ENCODE measurements at regions not wholly inside any gene's neighbourhood (a gene's known extent, or its start where the extent isn't known, plus 50 kb on each side); places are given as distances from the start of the nearest gene placed in this dataset.

DNA sequence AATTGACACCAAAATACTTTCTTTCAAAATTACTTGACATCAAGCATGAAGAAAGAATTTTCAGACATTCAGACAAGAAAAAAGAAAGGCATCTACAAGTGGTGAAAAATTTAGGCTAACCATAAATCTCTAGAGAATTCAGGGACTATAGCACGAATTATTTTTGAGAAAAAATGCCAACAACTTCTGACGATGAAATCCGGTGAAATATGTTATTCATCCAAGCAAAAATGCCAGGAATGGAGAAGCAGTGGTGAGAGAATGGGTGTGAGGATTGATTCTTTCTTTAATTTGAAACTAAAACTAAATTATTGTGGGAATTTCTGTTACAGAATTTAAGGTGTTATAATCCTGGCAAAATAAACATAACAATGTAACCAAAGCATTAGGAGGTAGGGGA lies 69.4 kb upstream of the SORBS2 start:
- no peak for TF ChIP-seq JUND (IDR thresholded peaks at IDR 0.05; ENCODE audit: low read depth)
- in situ Hi-C loops (cut with HindIII; ENCODE audit: low pct_unique_long_range_greater_than_20kb, low sequenced_read_pairs): no loop called here
- DNase-seq (ENCODE audit: low read depth in 1 of 2, low spot score in 1 of 2): no peak

DNA sequence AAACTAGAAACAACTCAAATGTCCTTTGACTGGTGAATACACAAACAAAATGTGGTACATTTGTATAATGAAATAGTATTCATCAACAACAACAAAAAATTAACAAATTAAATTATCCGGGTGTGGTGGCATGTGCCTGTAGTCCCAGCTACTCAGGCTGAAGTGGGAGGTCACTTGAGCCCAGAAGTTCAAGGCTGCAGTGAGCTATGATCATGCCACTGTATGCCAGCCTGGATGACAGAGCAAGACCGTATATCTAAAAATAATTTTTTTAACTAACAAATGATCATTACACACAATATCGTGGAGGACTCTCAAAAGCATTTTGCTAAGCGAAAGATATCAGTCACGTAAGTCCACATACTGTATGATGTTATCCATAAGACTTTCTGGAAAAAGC lies 71.6 kb upstream of the SORBS2 start:
- TF ChIP-seq JUND (IDR thresholded peaks at IDR 0.05; ENCODE audit: low read depth): no peak
- in situ Hi-C loops (cut with HindIII; ENCODE audit: low pct_unique_long_range_greater_than_20kb, low sequenced_read_pairs): no loop called here
- DNase-seq (ENCODE audit: low read depth in 1 of 2, low spot score in 1 of 2): no peak

DNA sequence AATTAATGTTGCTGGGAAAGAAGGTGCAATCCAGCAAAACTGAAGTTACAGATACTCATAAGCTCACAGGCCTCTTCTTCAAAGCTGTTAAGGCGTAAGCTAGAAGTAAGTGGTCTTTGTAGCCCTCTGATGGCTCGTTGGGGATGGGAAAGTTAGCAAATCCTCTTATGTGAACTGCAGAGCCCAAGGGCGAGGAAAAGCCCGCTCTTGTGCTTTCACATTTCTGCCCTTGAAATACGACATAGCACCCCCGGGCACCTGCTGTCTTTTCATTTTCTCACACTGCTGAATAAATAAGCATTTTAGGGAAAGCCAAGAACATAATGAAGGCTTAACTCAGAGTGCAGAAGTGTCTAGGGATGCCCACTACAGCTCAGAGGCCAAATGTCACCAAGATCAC lies 73.1 kb upstream of the SORBS2 start:
- in situ Hi-C loops (cut with HindIII; ENCODE audit: low pct_unique_long_range_greater_than_20kb, low sequenced_read_pairs): no loop called here
- TF ChIP-seq JUND (IDR thresholded peaks at IDR 0.05; ENCODE audit: low read depth): no peak
- no peak for DNase-seq (ENCODE audit: low read depth in 1 of 2, low spot score in 1 of 2)

GRCh38 chr4:185885604-185886003 lies 73.6 kb upstream of the SORBS2 start:
- in situ Hi-C loops (cut with HindIII; ENCODE audit: low pct_unique_long_range_greater_than_20kb, low sequenced_read_pairs): no loop called here
- no peak for TF ChIP-seq JUND (IDR thresholded peaks at IDR 0.05; ENCODE audit: low read depth)

DNA sequence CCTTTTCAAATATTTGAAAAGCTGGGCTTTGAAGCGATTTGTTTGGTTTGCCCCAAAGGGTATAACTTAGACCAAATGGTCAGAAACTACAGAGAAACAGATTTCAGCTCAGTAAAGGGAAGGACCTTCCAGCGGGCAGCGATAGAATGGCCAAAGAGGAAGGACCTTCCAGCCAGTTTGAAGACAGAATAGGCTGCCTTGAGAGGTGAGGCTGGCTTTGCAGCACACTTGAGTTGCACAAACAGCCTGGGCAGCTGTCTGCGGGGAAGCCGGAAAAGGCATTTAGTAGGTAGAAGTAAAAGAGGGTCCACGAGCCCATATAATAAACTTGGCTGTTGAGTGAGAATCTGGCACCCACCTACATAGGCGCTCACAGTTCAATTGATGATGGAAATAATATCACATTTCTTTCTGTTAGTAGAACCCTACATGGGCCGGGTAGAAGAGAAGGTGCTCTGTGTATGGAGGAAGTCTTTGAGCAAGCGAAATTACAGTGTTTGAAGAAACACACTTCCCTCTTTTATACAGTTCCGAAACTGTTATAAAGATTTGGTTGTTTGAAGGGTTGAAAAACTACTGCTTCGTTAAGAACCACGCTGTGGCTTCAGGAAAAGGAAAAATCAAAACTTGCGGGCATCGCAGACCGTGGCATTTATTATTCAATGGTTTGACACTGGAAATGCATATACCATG lies 75.0 kb upstream of the SORBS2 start:
- DNase-seq (ENCODE audit: low read depth in 1 of 2, low spot score in 1 of 2): no peak
- no peak for TF ChIP-seq JUND (IDR thresholded peaks at IDR 0.05; ENCODE audit: low read depth)
- in situ Hi-C loops (cut with HindIII; ENCODE audit: low pct_unique_long_range_greater_than_20kb, low sequenced_read_pairs): no loop called here

More at GRCh38 chr4:185885604-185886003, 73.6 kb upstream of the SORBS2 start:
- DNase-seq (ENCODE audit: low read depth in 1 of 2, low spot score in 1 of 2): no peak

DNA sequence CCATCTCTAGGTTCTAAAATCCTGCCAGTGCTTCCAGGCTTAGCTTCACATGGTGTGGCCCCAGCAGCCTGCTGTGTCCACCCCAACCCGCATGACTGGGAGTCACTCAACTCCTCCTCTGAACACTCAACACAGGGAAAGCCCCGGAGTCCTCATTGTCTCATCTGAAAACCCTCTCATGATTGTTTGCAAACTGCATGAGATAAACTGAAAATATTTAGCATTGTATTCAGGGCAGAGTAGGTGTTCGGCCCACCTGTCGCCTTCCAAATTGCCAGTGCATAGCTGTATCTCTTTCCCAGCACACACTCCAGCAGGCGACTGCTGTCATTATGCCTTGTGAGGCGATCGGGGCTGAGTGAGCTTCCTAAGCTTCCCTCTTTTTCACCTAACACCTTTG lies 76.7 kb upstream of the SORBS2 start:
- no peak for TF ChIP-seq JUND (IDR thresholded peaks at IDR 0.05; ENCODE audit: low read depth)
- DNase-seq (ENCODE audit: low read depth in 1 of 2, low spot score in 1 of 2): no peak
- in situ Hi-C loops (cut with HindIII; ENCODE audit: low pct_unique_long_range_greater_than_20kb, low sequenced_read_pairs): no loop called here

DNA sequence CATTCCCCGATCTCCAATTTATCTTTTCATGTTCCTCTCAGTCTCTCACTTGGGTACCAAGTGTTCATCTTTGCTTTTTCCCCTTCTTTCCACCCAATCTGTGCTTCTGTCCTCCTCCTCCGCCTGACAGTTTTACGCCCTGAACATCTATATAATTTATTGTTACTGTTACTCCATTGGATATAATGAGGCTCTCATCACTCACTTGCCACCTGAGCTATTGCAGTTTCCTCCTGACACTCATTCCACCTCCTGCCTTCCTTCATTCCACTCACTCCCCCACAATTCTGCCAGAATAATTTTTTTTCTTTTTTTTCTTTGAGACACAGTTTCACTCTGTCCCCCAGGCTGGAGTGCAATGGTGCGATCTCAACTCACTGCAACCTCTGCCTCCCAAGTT lies 77.6 kb upstream of the SORBS2 start:
- TF ChIP-seq JUND (IDR thresholded peaks at IDR 0.05; ENCODE audit: low read depth): no peak
- in situ Hi-C loops (cut with HindIII; ENCODE audit: low pct_unique_long_range_greater_than_20kb, low sequenced_read_pairs): no loop called here
- no peak for DNase-seq (ENCODE audit: low read depth in 1 of 2, low spot score in 1 of 2)

GRCh38 chr4:185890196-185890595 lies 78.2 kb upstream of the SORBS2 start:
- no peak for TF ChIP-seq JUND (IDR thresholded peaks at IDR 0.05; ENCODE audit: low read depth)
- in situ Hi-C loops (cut with HindIII; ENCODE audit: low pct_unique_long_range_greater_than_20kb, low sequenced_read_pairs): no loop called here
- no peak for DNase-seq (ENCODE audit: low read depth in 1 of 2, low spot score in 1 of 2)

- in situ Hi-C loops (cut with HindIII; ENCODE audit: low pct_unique_long_range_greater_than_20kb, low sequenced_read_pairs): no loop called here
- no peak for TF ChIP-seq JUND (IDR thresholded peaks at IDR 0.05; ENCODE audit: low read depth)
- DNase-seq (ENCODE audit: low read depth in 1 of 2, low spot score in 1 of 2): peak in 1 of 2 experiments; percentile 4
Measured at GRCh38 chr4:185892165-185892564, 80.2 kb upstream of the SORBS2 start.

GRCh38 chr4:185893500-185893899 lies 81.5 kb upstream of the SORBS2 start:
- in situ Hi-C loops (cut with HindIII; ENCODE audit: low pct_unique_long_range_greater_than_20kb, low sequenced_read_pairs): no loop called here
- DNase-seq (ENCODE audit: low read depth in 1 of 2, low spot score in 1 of 2): no peak
- no peak for TF ChIP-seq JUND (IDR thresholded peaks at IDR 0.05; ENCODE audit: low read depth)

DNA sequence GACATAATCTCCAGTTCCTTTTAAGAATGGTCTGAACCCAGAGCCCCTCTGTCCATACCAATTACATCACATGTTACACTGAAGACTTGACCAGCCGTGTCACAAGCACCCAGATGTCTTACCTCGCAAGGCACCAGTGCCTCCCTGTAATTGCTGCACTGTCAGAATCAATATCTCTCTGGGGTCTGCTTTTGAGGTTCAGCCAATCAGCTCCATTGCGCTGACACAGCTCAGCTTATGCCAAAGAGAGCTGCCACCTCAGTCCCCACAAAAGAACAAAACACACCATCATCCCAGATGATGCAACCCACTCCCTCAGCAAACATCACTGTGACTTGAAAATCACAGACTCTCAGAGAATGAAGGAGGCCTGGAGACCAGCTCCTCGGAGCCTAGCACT lies 82.5 kb upstream of the SORBS2 start:
- TF ChIP-seq JUND (IDR thresholded peaks at IDR 0.05; ENCODE audit: low read depth): no peak

GRCh38 chr4:185895351-185895750 lies 83.4 kb upstream of the SORBS2 start:
- no peak for DNase-seq (ENCODE audit: low read depth in 1 of 2, low spot score in 1 of 2)
- in situ Hi-C loops (cut with HindIII; ENCODE audit: low pct_unique_long_range_greater_than_20kb, low sequenced_read_pairs): no loop called here
- no peak for TF ChIP-seq JUND (IDR thresholded peaks at IDR 0.05; ENCODE audit: low read depth)

More for the DNA sequence above, 82.5 kb upstream of the SORBS2 start:
- no peak for DNase-seq (ENCODE audit: low read depth in 1 of 2, low spot score in 1 of 2)
- in situ Hi-C loops (cut with HindIII; ENCODE audit: low pct_unique_long_range_greater_than_20kb, low sequenced_read_pairs): no loop called here

DNA sequence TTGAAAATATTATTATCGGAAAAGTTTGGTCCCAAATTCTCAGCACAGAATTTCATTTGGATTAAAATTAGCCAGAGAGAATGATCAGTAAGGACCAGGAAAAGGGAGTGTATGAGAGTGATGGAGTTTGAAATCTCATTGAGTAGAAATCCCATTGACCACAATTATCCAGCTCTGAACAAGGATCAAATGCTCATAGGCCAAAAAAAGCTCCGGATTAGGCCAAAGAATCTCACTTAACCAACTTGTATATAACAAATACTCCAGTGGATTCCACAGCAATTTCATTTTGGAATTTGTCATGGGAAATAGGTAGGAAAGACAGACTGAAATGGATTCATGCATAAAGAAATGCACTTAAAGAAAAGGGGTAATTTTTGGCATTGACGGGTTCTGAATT lies 83.9 kb upstream of the SORBS2 start:
- no peak for TF ChIP-seq JUND (IDR thresholded peaks at IDR 0.05; ENCODE audit: low read depth)
- in situ Hi-C loops (cut with HindIII; ENCODE audit: low pct_unique_long_range_greater_than_20kb, low sequenced_read_pairs): no loop called here
- DNase-seq (ENCODE audit: low read depth in 1 of 2, low spot score in 1 of 2): no peak
